ENCODE measurements at regions not wholly inside any gene's neighbourhood (a gene's known extent, or its start where the extent isn't known, plus 50 kb on each side); places are given as distances from the start of the nearest gene placed in this dataset.

DNA sequence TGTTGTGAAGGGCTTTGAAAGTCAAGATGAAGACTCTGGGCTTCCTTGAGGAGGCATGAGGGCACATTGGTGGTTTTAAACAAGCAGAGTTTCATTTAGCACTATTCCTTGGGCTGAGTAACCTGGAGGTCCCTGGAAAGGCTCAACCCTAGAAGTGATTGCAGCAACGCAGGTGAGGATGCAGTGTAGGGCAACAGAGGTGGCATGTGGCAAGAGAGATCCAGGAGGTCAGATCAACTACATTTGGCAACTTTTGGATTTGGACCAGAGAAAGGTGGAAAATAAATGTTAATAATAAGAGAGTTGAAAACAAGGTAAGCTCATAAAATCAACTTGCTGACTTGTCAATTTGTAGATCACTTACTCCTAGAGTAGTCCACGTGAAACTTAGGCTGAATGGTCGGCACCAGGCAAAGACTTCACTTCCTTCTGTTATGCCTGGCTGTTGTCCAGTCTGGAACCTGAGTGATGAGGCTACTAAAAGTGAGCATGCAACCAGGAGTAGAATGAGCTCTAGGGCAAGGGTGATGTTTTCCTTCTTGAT lies 414.6 kb upstream of the ZMIZ1 start:
- no peak for TF ChIP-seq CTCF (conservative IDR thresholded peaks at IDR 0.05; ENCODE audit: low read length)
- no peak for TF ChIP-seq EZH2phosphoT487 (IDR thresholded peaks at IDR 0.05; ENCODE audit: borderline replicate concordance, low read depth, low read length)

Data from OCI-LY7 (cell line).